ENCODE measurements at regions not wholly inside any gene's neighbourhood (a gene's known extent, or its start where the extent isn't known, plus 50 kb on each side); places are given as distances from the start of the nearest gene placed in this dataset.
"Not testable (repeated sequence)": the region's sequence is repeated elsewhere in the genome, so short reads cannot be mapped to it uniquely, and the experiment has no call there.

- DNase-seq (ENCODE audit: low read depth), result no peak
- no peak for TF ChIP-seq CTCF (IDR thresholded peaks at IDR 0.05; ENCODE audit: insufficient read depth, low read length, poor library complexity, severe bottlenecking)
- no peak overlapping the region for H3K4me3 ChIP-seq (ENCODE audit: low read depth, low read length)
Measured at GRCh38 chr12:91743704-91744321, 401.8 kb downstream of the BTG1 start.

DNA sequence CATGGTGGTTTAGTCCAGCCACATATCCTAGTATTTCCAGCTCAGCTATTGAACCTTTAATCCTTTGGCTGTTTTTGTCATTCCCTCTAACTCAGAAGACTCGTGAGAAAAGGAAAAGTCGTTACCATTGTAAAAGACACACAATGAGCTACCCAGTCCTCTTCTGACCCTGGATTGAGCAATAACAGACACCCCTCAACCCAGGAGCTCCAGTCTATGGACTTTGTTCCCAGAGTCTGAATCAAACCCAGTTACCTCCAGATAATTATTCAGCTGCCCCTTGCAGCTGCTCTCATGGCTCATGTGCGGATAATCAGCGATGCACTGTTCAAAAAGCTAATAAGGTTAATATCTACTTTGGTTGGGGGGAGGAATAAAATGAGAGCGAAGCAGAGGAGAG is 402.4 kb downstream of the BTG1 start:
- H3K4me3 ChIP-seq (ENCODE audit: low read depth, low read length), result no peak overlapping the region
- no peaks in the 10 kb centered on the region for H3K27me3 ChIP-seq (ENCODE audit: control insufficient read depth, insufficient read depth, low read length)
- no peak for DNase-seq (ENCODE audit: low read depth)
- no peak for TF ChIP-seq CTCF (IDR thresholded peaks at IDR 0.05; ENCODE audit: insufficient read depth, low read length, poor library complexity, severe bottlenecking)
- H3K36me3 ChIP-seq (ENCODE audit: control insufficient read depth, insufficient read depth, low read length), result no peaks in the 10 kb centered on the region

More at GRCh38 chr12:91743704-91744321, 401.8 kb downstream of the BTG1 start:
- no peaks in the 10 kb centered on the region for H3K27me3 ChIP-seq (ENCODE audit: control insufficient read depth, insufficient read depth, low read length)
- no peaks in the 10 kb centered on the region for H3K36me3 ChIP-seq (ENCODE audit: control insufficient read depth, insufficient read depth, low read length)

GRCh38 chr12:91741932-91742331 is 403.7 kb downstream of the BTG1 start:
- H3K27me3 ChIP-seq (ENCODE audit: control insufficient read depth, insufficient read depth, low read length), result no peaks in the 10 kb centered on the region
- no peak for TF ChIP-seq CTCF (IDR thresholded peaks at IDR 0.05; ENCODE audit: insufficient read depth, low read length, poor library complexity, severe bottlenecking)
- DNase-seq (ENCODE audit: low read depth), result no peak
- H3K4me3 ChIP-seq (ENCODE audit: low read depth, low read length), result no peak overlapping the region
- no peaks in the 10 kb centered on the region for H3K36me3 ChIP-seq (ENCODE audit: control insufficient read depth, insufficient read depth, low read length)

- not testable (repeated sequence) for H3K4me3 ChIP-seq (ENCODE audit: low read depth, low read length); DNase-seq (ENCODE audit: low read depth); H3K27me3 ChIP-seq (ENCODE audit: control insufficient read depth, insufficient read depth, low read length); H3K36me3 ChIP-seq (ENCODE audit: control insufficient read depth, insufficient read depth, low read length)
Measured at GRCh38 chr12:91733846-91734245, 411.8 kb downstream of the BTG1 start.

DNA sequence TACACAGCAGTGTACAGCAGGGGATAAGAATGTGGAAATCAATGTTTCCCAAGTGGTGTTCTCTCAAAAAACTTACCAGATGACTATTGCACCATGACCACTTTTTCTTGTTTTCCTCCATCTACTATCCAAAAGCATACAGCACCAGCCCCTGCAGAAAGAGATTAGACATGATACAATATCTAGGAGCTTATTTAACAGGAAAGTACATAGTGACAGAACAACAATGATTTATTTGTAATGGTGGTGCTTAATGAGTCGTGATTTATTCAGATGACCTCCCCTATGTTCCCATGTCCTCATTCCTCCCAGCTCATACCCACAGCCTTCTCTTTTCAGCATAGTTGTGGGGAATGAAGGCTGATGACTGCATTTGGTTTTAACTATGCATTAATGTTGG is 413.6 kb downstream of the BTG1 start:
- no peak for TF ChIP-seq CTCF (IDR thresholded peaks at IDR 0.05; ENCODE audit: insufficient read depth, low read length, poor library complexity, severe bottlenecking)
- Histone ChIP-seq H3K36me3 (ENCODE audit: control insufficient read depth, insufficient read depth, low read length) (no peaks in the 10 kb centered on the region), H3K4me3 (ENCODE audit: low read depth, low read length) (no peak overlapping the region), H3K27me3 (ENCODE audit: control insufficient read depth, insufficient read depth, low read length) (no peaks in the 10 kb centered on the region)
- DNase-seq (ENCODE audit: low read depth), result no peak

DNA sequence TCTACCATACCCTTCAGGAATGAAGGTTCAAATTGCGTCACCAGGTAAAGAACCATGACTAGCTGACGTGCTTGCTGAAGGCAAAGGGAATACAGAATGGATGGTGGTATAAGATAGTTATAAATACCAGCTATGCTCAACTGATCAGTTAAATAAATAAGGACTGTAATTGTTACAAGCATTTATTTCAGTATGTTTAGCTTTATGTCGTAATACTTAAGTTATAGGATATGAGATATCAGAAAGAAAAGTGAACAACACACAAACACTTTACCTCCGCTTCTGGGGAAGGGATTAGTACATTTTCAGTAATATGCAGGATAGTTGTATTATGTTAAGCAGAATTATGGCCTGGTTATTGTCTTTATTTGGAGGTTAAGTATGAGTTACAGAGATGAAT is 416.1 kb downstream of the BTG1 start:
- H3K4me3 ChIP-seq (ENCODE audit: low read depth, low read length), result no peak overlapping the region
- no peaks in the 10 kb centered on the region for H3K27me3 ChIP-seq (ENCODE audit: control insufficient read depth, insufficient read depth, low read length)
- no peak for TF ChIP-seq CTCF (IDR thresholded peaks at IDR 0.05; ENCODE audit: insufficient read depth, low read length, poor library complexity, severe bottlenecking)
- DNase-seq (ENCODE audit: low read depth), result no peak
- H3K36me3 ChIP-seq (ENCODE audit: control insufficient read depth, insufficient read depth, low read length), result no peaks in the 10 kb centered on the region
